Transverse colon (tissue), 4 donors: ENCODE measurements at regions not wholly inside any gene's neighbourhood (a gene's known extent, or its start where the extent isn't known, plus 50 kb on each side); places are given as distances from the start of the nearest gene placed in this dataset.

Experiments used
- DNase-seq: peaks from one replicate; pipeline ENCODE4 v3.0.0-alpha.2; 2019
- H3K27ac ChIP-seq, 4 donors: fragments of 200-600 bp; sonication (generic); 2 replicates each; pipeline ENCODE4 v1.5.1; 2016 to 2018; ENCODE audit warnings: inconsistent platforms in 4 of 4
- H3K27me3 ChIP-seq: fragments of 200-600 bp; sonication (generic); 2 replicates; pipeline ENCODE4 v1.5.1; 2017; ENCODE audit warnings: inconsistent platforms
- H3K36me3 ChIP-seq, 4 donors: fragments of 200-600 bp; sonication (generic); 2 replicates each; pipeline ENCODE4 v1.5.1; 2017 to 2019; ENCODE audit warnings: inconsistent platforms in 4 of 4
- H3K4me1 ChIP-seq, 4 donors: fragments of 200-600 bp; sonication (generic); 2 replicates each; pipeline ENCODE4 v1.5.1; 2017 to 2020; ENCODE audit warnings: inconsistent platforms in 4 of 4
- H3K4me3 ChIP-seq, 4 donors: fragments of 200-600 bp; sonication (generic); 1 replicate in 1 of 4; 2 replicates in 3 of 4; pipeline versions ENCODE4 v1.5.1 to v1.6.1; 2017 to 2019; ENCODE audit warnings: inconsistent platforms in 4 of 4
- H3K9me3 ChIP-seq, 2 donors: fragments of 200-600 bp; sonication (generic); 2 replicates each; pipeline ENCODE4 v1.5.1; 2017 to 2019; ENCODE audit warnings: inconsistent platforms in 2 of 2
- EP300 ChIP-seq: sonication (generic); formaldehyde crosslinking; IDR thresholded peaks from one replicate; pipeline ENCODE4 v1.6.1; 2017; ENCODE audit warnings: antibody characterized with exemption, low read depth
- POLR2A ChIP-seq: fragments of 450-650 bp; IDR thresholded peaks from one replicate; pipeline ENCODE4 v1.6.1; 2016; ENCODE audit warnings: antibody characterized with exemption, mild to moderate bottlenecking, moderate library complexity
- POLR2AphosphoS5 ChIP-seq, 3 donors: sonication (generic); formaldehyde crosslinking; IDR thresholded peaks; one replicate each; pipeline ENCODE4 v1.6.1; 2016; ENCODE audit warnings: antibody characterized with exemption in 3 of 3
- WGBS, 2 donors: methylation state at CpG; one replicate each; pipeline ENCODE4 v1.1.5; 2018; ENCODE audit warnings: low coverage in 1 of 2; 5-methylcytosine and 5-hydroxymethylcytosine counted together
- in situ Hi-C, 4 donors: fragments of 200-750 bp; cut with MboI; loops; one replicate each; pipeline versions ENCODE4 v1.15.0 to v1.15.1; 2017; ENCODE audit warnings: low sequenced_read_pairs in 3 of 4, low pct_ligation_motif_present in 1 of 4, low pct_unique_long_range_greater_than_20kb in 1 of 4
- intact Hi-C: fragments of 100-400 bp; cut with DNase I; formaldehyde crosslinking; loops from one replicate; pipeline ENCODE4 v1.15.1; 2023; ENCODE audit warnings: low total_unique reads
- TF ChIP-seq, protein P1 (sequence below), 5 experiments: fragments of 200-600 bp in 3 of 5; fragments of 450-650 bp in 2 of 5; sonication (generic) in 3 of 5; IDR thresholded peaks; 1 replicate in 2 of 5; 2 replicates in 3 of 5; pipeline ENCODE4 v1.5.1; 2016 to 2017; ENCODE audit warnings: antibody characterized with exemption in 5 of 5, inconsistent platforms in 3 of 5, mild to moderate bottlenecking in 2 of 5, moderate library complexity in 1 of 5

DNA sequence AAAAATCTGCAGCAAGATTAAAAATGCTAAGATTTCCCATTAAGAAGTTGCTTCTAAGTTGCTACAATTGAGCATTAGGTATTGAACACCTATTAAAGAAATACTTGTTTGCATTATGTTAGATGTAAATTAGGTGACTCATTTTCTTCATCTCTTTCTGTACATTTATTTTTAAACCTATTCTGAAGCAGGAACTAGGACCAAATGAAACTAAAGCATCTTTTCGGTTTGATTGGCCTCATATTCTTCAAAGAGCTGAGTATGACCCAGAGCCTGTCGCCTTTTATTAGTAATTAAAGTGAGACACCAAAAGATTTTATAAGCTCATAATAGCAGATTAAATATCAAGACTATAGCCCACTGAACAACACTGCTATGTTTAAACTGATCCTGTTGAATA lies 83.4 kb upstream of the ZEB2 start:
- Histone ChIP-seq H3K9me3 (no peaks in the 10 kb centered on the region), H3K36me3 (no peaks in the 10 kb centered on the region), H3K27ac (no peak overlapping the region), H3K4me3 (no peak overlapping the region), H3K4me1 (no peaks in the 10 kb centered on the region), H3K27me3 (no peaks in the 10 kb centered on the region)
- TF ChIP-seq EP300 = no peak
- TF ChIP-seq POLR2AphosphoS5 (IDR thresholded peaks at IDR 0.05) = no peak
- TF ChIP-seq, protein P1, sequence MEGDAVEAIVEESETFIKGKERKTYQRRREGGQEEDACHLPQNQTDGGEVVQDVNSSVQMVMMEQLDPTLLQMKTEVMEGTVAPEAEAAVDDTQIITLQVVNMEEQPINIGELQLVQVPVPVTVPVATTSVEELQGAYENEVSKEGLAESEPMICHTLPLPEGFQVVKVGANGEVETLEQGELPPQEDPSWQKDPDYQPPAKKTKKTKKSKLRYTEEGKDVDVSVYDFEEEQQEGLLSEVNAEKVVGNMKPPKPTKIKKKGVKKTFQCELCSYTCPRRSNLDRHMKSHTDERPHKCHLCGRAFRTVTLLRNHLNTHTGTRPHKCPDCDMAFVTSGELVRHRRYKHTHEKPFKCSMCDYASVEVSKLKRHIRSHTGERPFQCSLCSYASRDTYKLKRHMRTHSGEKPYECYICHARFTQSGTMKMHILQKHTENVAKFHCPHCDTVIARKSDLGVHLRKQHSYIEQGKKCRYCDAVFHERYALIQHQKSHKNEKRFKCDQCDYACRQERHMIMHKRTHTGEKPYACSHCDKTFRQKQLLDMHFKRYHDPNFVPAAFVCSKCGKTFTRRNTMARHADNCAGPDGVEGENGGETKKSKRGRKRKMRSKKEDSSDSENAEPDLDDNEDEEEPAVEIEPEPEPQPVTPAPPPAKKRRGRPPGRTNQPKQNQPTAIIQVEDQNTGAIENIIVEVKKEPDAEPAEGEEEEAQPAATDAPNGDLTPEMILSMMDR (IDR thresholded peaks at IDR 0.05) = no peak
- TF ChIP-seq POLR2A = no peak
- WGBS, 2 donors = 74% methylated on average over 2 of the region's 2 CpGs
- DNase-seq = no peak
- intact Hi-C loops (no loop called here), in situ Hi-C loops (no loop called here)

GRCh38 chr2:144598906-144599305 lies 79.0 kb upstream of the ZEB2 start:
- Histone ChIP-seq H3K27ac (no peak overlapping the region), H3K4me1 (peaks cover 0 to 11% (median 0%) of the 10 kb centered on the region in 4 donors), H3K36me3 (no peaks in the 10 kb centered on the region), H3K27me3 (no peaks in the 10 kb centered on the region), H3K9me3 (no peaks in the 10 kb centered on the region), H3K4me3 (no peak overlapping the region)
- in situ Hi-C loops = no loop called here
- WGBS, 2 donors = 53 to 64% methylated on average over 5 of the region's 5 CpGs
- TF ChIP-seq, protein P1 (IDR thresholded peaks at IDR 0.05) = no peak
- no peak for TF ChIP-seq POLR2A
- no peak for TF ChIP-seq EP300
- TF ChIP-seq POLR2AphosphoS5 (IDR thresholded peaks at IDR 0.05) = no peak
- DNase-seq = no peak
- intact Hi-C loops = no loop called here

GRCh38 chr2:144597894-144598593 lies 78.1 kb upstream of the ZEB2 start:
- Histone ChIP-seq H3K4me3 (no peak overlapping the region), H3K4me1 (peaks cover 0 to 11% (median 0%) of the 10 kb centered on the region in 4 donors), H3K27ac (no peak overlapping the region), H3K27me3 (no peaks in the 10 kb centered on the region), H3K9me3 (no peaks in the 10 kb centered on the region), H3K36me3 (no peaks in the 10 kb centered on the region)
- in situ Hi-C loops = no loop called here
- TF ChIP-seq POLR2AphosphoS5 (IDR thresholded peaks at IDR 0.05) (no peak), EP300 (no peak), POLR2A (no peak)
- TF ChIP-seq, protein P1 (IDR thresholded peaks at IDR 0.05) = no peak
- 73 to 83% methylated on average over 5 to 6 of the region's 6 CpGs for WGBS, 2 donors
- intact Hi-C loops = no loop called here
- DNase-seq = no peak

DNA sequence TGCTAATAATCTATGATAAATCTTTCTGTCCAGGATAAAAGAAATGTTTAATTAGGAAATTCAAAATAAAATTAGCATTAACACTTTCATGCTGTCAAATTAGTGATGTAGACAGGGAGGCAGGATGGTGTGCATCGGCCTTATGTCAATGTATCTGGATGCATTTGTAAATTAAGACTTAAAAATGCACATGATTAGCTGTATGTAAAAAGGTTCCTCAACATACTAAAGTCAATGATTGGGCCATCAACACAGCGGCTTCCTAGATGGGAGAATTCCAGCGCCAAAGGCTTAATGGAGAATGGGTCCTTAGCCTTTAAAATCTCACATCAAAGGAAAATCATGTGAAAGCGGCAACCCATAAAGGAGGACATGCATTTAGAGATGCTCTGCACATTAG lies 77.5 kb upstream of the ZEB2 start:
- 63 to 72% methylated on average over 4 of the region's 4 CpGs for WGBS, 2 donors
- Histone ChIP-seq H3K36me3 (no peaks in the 10 kb centered on the region), H3K27me3 (no peaks in the 10 kb centered on the region), H3K4me3 (no peak overlapping the region), H3K27ac (no peak overlapping the region), H3K9me3 (no peaks in the 10 kb centered on the region), H3K4me1 (peaks cover 0 to 11% (median 0%) of the 10 kb centered on the region in 4 donors)
- intact Hi-C loops (no loop called here), in situ Hi-C loops (no loop called here)
- TF ChIP-seq POLR2A = no peak
- no peak for TF ChIP-seq POLR2AphosphoS5 (IDR thresholded peaks at IDR 0.05)
- TF ChIP-seq EP300 = no peak
- TF ChIP-seq, protein P1 (IDR thresholded peaks at IDR 0.05) = no peak
- DNase-seq = no peak
